ENCODE measurements at regions not wholly inside any gene's neighbourhood (a gene's known extent, or its start where the extent isn't known, plus 50 kb on each side); places are given as distances from the start of the nearest gene placed in this dataset.

GRCh38 chr18:74023220-74023619, 124.4 kb downstream of the FBXO15 start:
- no peak for DNase-seq
- Mint-ChIP-seq H3K4me1 (ENCODE audit: low read depth) (peaks cover 6% of the 10 kb centered on the region; the same call in 1 of the 2 replicates), H3K27me3 (ENCODE audit: insufficient read depth) (peaks cover 27% of the 10 kb centered on the region), H3K4me3 (no peak overlapping the region), H3K9me3 (no peaks in the 10 kb centered on the region), H3K27ac (no peak overlapping the region), H3K36me3 (ENCODE audit: low read depth) (no peaks in the 10 kb centered on the region)
- no peak for TF ChIP-seq CTCF (IDR thresholded peaks at IDR 0.05)

- H3K9me3 Mint-ChIP-seq = no peaks in the 10 kb centered on the region
- no peaks in the 10 kb centered on the region for H3K36me3 Mint-ChIP-seq (ENCODE audit: low read depth)
- H3K27ac Mint-ChIP-seq = no peak overlapping the region
- no peak for TF ChIP-seq CTCF (IDR thresholded peaks at IDR 0.05)
- DNase-seq = no peak
- H3K4me1 Mint-ChIP-seq (ENCODE audit: low read depth) = no peaks in the 10 kb centered on the region; the same call in 1 of the 2 replicates
- no peak overlapping the region for H3K4me3 Mint-ChIP-seq
- peaks cover 44% of the 10 kb centered on the region for H3K27me3 Mint-ChIP-seq (ENCODE audit: insufficient read depth)
Observed at GRCh38 chr18:74019864-74020263, 127.8 kb downstream of the FBXO15 start.

- H3K4me3 Mint-ChIP-seq = no peak overlapping the region
- H3K27me3 Mint-ChIP-seq (ENCODE audit: insufficient read depth) = peaks cover 34% of the 10 kb centered on the region
- no peak overlapping the region for H3K27ac Mint-ChIP-seq
- TF ChIP-seq CTCF (IDR thresholded peaks at IDR 0.05) = no peak
- peaks cover 19% of the 10 kb centered on the region for H3K4me1 Mint-ChIP-seq (ENCODE audit: low read depth)
- H3K9me3 Mint-ChIP-seq = no peaks in the 10 kb centered on the region
- H3K36me3 Mint-ChIP-seq (ENCODE audit: low read depth) = no peaks in the 10 kb centered on the region
- peak; percentile 74 for DNase-seq
Observed at GRCh38 chr18:74013955-74014354, 133.7 kb downstream of the FBXO15 start.

GRCh38 chr18:74012954-74013630, 134.5 kb downstream of the FBXO15 start:
- H3K27ac Mint-ChIP-seq = no peak overlapping the region
- H3K36me3 Mint-ChIP-seq (ENCODE audit: low read depth) = no peaks in the 10 kb centered on the region
- TF ChIP-seq CTCF (IDR thresholded peaks at IDR 0.05) = no peak
- H3K4me3 Mint-ChIP-seq = no peak overlapping the region
- no peaks in the 10 kb centered on the region for H3K9me3 Mint-ChIP-seq
- peaks cover 19% of the 10 kb centered on the region for H3K4me1 Mint-ChIP-seq (ENCODE audit: low read depth)
- no peak for DNase-seq
- H3K27me3 Mint-ChIP-seq (ENCODE audit: insufficient read depth) = peaks cover 33% of the 10 kb centered on the region

- H3K4me3 Mint-ChIP-seq = no peak overlapping the region
Observed at GRCh38 chr18:74006143-74006542, 141.5 kb downstream of the FBXO15 start.

More at GRCh38 chr18:74006143-74006542, 141.5 kb downstream of the FBXO15 start:
- Mint-ChIP-seq H3K27me3 (ENCODE audit: insufficient read depth) (peaks cover 17% of the 10 kb centered on the region), H3K9me3 (no peaks in the 10 kb centered on the region), H3K36me3 (ENCODE audit: low read depth) (no peaks in the 10 kb centered on the region), H3K27ac (no peak overlapping the region), H3K4me1 (ENCODE audit: low read depth) (no peaks in the 10 kb centered on the region)
- DNase-seq = no peak
- TF ChIP-seq CTCF (IDR thresholded peaks at IDR 0.05) = no peak

All from HFFc6 (cell line).